C4-2B (cell line): ENCODE measurements at regions not wholly inside any gene's neighbourhood (a gene's known extent, or its start where the extent isn't known, plus 50 kb on each side); places are given as distances from the start of the nearest gene placed in this dataset.

Experiments used
- CTCF ChIP-seq: fragments of 450-650 bp; conservative IDR thresholded peaks from 2 replicates; pipeline ENCODE4 v1.5.1; 2017; ENCODE audit warnings: mild to moderate bottlenecking
- ZFX ChIP-seq: fragments of 450-650 bp; IDR thresholded peaks from 2 replicates; pipeline ENCODE4 v1.6.1; 2017

- TF ChIP-seq CTCF (no peak), ZFX (no peak)
Measured at GRCh38 chr10:6953271-6953801, 373.3 kb upstream of the PRKCQ start.
